ENCODE measurements at regions not wholly inside any gene's neighbourhood (a gene's known extent, or its start where the extent isn't known, plus 50 kb on each side); places are given as distances from the start of the nearest gene placed in this dataset.

DNA sequence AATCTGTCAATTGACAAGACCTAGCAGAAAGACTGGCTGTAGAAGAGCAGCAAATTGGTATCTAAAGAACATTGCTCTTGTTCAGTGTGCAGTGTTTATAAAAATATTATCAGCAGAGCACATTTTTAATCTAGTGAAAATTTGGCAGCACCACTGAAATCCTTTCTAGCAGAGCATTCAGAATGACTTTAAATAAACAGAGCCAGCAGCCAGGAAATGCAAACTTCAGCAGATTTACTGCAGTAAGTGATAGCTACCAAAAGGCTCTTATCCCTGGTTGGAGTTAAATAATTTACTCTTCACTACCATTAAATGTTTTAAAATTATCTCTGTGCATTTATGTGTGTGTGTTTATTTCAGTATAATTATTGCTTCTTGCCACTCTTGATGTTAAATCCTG lies 590.9 kb upstream of the CITED2 start:
- no peaks in the 10 kb centered on the region for H3K9me3 ChIP-seq
- H3K4me3 ChIP-seq: no peak overlapping the region
- H3K36me3 ChIP-seq: no peaks in the 10 kb centered on the region
- no peaks in the 10 kb centered on the region for H3K4me1 ChIP-seq (replicated peaks)
- H3K27me3 ChIP-seq (replicated peaks; ENCODE audit: insufficient read depth): no peaks in the 10 kb centered on the region
- intact Hi-C loops (cut with DNase I): no loop called here
- no peak for DNase-seq (ENCODE audit: low spot score)
- H3K27ac ChIP-seq: no peak overlapping the region
- no peak for TF ChIP-seq POLR2AphosphoS5 (IDR thresholded peaks at IDR 0.05)
- no peak for TF ChIP-seq POLR2A (IDR thresholded peaks at IDR 0.05)
- TF ChIP-seq, protein P1, sequence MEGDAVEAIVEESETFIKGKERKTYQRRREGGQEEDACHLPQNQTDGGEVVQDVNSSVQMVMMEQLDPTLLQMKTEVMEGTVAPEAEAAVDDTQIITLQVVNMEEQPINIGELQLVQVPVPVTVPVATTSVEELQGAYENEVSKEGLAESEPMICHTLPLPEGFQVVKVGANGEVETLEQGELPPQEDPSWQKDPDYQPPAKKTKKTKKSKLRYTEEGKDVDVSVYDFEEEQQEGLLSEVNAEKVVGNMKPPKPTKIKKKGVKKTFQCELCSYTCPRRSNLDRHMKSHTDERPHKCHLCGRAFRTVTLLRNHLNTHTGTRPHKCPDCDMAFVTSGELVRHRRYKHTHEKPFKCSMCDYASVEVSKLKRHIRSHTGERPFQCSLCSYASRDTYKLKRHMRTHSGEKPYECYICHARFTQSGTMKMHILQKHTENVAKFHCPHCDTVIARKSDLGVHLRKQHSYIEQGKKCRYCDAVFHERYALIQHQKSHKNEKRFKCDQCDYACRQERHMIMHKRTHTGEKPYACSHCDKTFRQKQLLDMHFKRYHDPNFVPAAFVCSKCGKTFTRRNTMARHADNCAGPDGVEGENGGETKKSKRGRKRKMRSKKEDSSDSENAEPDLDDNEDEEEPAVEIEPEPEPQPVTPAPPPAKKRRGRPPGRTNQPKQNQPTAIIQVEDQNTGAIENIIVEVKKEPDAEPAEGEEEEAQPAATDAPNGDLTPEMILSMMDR (IDR thresholded peaks at IDR 0.05): no peak

DNA sequence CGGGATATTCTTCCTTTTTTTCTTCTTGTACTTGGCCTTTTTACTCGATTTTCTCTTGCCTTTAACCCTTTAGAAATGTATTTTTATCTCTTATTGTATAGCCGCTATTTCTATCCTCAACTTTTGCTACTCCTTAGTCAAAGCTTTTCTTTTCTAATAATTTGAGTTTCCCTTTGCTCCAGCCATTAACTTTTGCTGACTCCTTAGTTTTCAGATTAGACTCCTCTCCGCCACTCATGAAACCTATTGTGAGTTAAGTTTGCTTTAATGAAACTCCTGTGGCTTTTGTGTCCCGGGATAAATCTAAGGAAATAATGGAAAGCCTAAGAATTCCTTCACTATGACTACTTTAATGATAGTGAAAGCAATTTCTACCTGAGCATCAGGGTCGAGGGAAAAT lies 590.3 kb upstream of the CITED2 start:
- Histone ChIP-seq H3K27ac (no peak overlapping the region), H3K4me3 (no peak overlapping the region), H3K27me3 (replicated peaks; ENCODE audit: insufficient read depth) (no peaks in the 10 kb centered on the region), H3K9me3 (no peaks in the 10 kb centered on the region), H3K36me3 (no peaks in the 10 kb centered on the region), H3K4me1 (replicated peaks) (no peaks in the 10 kb centered on the region)
- WGBS: 72% methylated on average over 6 of the region's 6 CpGs
- intact Hi-C loops (cut with DNase I): no loop called here
- TF ChIP-seq POLR2A (IDR thresholded peaks at IDR 0.05): no peak
- TF ChIP-seq POLR2AphosphoS5 (IDR thresholded peaks at IDR 0.05): no peak
- TF ChIP-seq, protein P1 (IDR thresholded peaks at IDR 0.05): no peak
- no peak for DNase-seq (ENCODE audit: low spot score)

DNA sequence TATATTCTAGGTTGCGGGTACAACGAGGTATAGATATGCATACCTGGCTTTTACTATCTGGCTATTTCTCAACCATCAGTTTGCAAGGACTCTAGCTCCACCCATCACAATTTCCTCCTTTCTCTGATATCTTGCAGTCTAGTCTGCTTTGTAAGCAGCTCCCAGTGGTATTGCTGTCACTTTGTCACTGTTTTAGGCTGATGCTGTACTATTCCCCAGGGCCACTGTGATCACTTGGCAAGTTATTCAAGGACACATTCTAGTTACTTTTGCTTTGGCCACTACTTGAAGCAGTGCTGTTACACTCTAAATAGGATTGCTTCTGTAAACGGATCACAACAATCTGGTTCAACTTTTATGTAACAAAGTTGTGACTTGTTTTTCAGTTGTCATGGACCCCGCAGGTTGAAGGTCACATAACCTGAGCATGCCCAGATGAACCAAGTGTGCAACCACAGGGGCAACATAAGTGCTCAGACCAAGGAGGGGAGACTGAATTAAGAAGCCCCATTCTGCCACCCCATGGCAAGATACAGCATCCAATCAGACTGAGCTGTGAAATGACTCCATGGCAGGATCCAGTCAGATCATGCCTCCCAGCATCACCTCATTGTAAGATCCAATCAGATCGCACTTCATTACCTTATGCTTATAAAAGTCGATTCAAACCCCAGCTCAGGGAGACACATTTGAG lies 588.4 kb upstream of the CITED2 start:
- TF ChIP-seq, protein P1 (IDR thresholded peaks at IDR 0.05): no peak
- TF ChIP-seq POLR2A (IDR thresholded peaks at IDR 0.05) (no peak), POLR2AphosphoS5 (IDR thresholded peaks at IDR 0.05) (no peak)
- DNase-seq (ENCODE audit: low spot score): no peak
- Histone ChIP-seq H3K4me1 (replicated peaks) (no peaks in the 10 kb centered on the region), H3K4me3 (no peak overlapping the region), H3K36me3 (no peaks in the 10 kb centered on the region), H3K27me3 (replicated peaks; ENCODE audit: insufficient read depth) (no peaks in the 10 kb centered on the region), H3K27ac (no peak overlapping the region), H3K9me3 (no peaks in the 10 kb centered on the region)
- intact Hi-C loops (cut with DNase I): no loop called here
- 88% methylated on average over 6 of the region's 6 CpGs for WGBS

DNA sequence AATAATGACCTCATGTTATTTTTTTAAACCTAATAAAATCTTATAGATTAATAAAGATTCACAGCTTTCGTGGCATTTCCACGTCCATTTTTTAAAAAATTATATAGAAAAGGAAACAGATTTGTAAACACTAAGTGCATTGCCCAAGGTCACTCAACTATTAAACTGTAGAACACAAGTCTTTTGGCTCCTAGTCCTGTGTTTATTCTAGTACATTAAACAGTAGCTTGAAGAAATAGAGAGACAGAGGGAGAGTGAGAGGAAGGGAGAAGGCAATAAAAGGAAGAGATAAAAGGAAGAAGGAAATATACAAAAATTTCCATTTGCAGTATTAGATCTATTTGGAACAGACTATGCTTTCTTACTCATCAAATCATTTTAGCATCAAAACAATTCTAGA lies 586.7 kb upstream of the CITED2 start:
- Histone ChIP-seq H3K27me3 (replicated peaks; ENCODE audit: insufficient read depth) (no peaks in the 10 kb centered on the region), H3K27ac (no peak overlapping the region), H3K36me3 (no peaks in the 10 kb centered on the region), H3K9me3 (no peaks in the 10 kb centered on the region), H3K4me1 (replicated peaks) (no peaks in the 10 kb centered on the region), H3K4me3 (no peak overlapping the region)
- intact Hi-C loops (cut with DNase I): no loop called here
- WGBS: 17% methylated on average over 2 of the region's 2 CpGs
- no peak for DNase-seq (ENCODE audit: low spot score)
- TF ChIP-seq, protein P1 (IDR thresholded peaks at IDR 0.05): no peak
- TF ChIP-seq POLR2AphosphoS5 (IDR thresholded peaks at IDR 0.05): no peak
- no peak for TF ChIP-seq POLR2A (IDR thresholded peaks at IDR 0.05)

DNA sequence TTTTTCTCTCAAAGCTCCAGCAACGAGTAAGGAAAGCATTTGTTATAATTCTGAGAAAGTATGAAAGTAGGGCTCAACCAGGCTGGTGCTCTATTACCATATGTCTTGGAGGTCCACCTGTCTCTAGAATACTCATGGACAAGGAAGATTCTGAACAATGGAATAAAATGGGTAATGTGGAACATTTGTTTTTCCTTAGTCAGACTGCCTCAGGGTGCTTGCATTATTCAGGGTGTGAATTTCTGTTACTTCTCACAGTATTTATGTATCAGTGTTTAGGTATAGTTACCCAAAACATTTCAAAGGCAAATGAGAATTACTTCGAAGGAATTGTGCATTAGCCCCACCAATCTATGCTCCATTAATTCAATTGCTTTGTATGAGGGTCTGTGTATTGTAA lies 586.2 kb upstream of the CITED2 start:
- 55% methylated on average over 2 of the region's 2 CpGs for WGBS
- Histone ChIP-seq H3K9me3 (no peaks in the 10 kb centered on the region), H3K27me3 (replicated peaks; ENCODE audit: insufficient read depth) (no peaks in the 10 kb centered on the region), H3K27ac (no peak overlapping the region), H3K4me3 (no peak overlapping the region), H3K36me3 (no peaks in the 10 kb centered on the region), H3K4me1 (replicated peaks) (no peaks in the 10 kb centered on the region)
- no peak for DNase-seq (ENCODE audit: low spot score)
- TF ChIP-seq, protein P1 (IDR thresholded peaks at IDR 0.05): no peak
- TF ChIP-seq POLR2A (IDR thresholded peaks at IDR 0.05): no peak
- no peak for TF ChIP-seq POLR2AphosphoS5 (IDR thresholded peaks at IDR 0.05)
- intact Hi-C loops (cut with DNase I): no loop called here
